Thyroid gland (tissue), 4 donors: ENCODE measurements at regions not wholly inside any gene's neighbourhood (a gene's known extent, or its start where the extent isn't known, plus 50 kb on each side); places are given as distances from the start of the nearest gene placed in this dataset.

Source experiments
- DNase-seq, 2 donors: peaks; one replicate each; pipeline ENCODE4 v3.0.0-alpha.2; 2019
- H3K27ac ChIP-seq, 3 donors: fragments of 200-600 bp; sonication (generic); 1 replicate in 2 of 3; 2 replicates in 1 of 3; pipeline ENCODE4 v1.5.1; 2016 to 2019; ENCODE audit warnings: mild to moderate bottlenecking in 1 of 3, moderate library complexity in 1 of 3
- H3K27me3 ChIP-seq: fragments of 200-600 bp; sonication (generic); one replicate; pipeline ENCODE4 v1.5.1; 2019
- H3K36me3 ChIP-seq, 2 donors: fragments of 200-600 bp; sonication (generic); one replicate each; pipeline ENCODE4 v1.5.1; 2016 to 2019
- H3K4me1 ChIP-seq, 2 donors: fragments of 200-600 bp; sonication (generic); one replicate each; pipeline ENCODE4 v1.5.1; 2017 to 2019
- H3K4me3 ChIP-seq, 3 donors: fragments of 200-600 bp; sonication (generic); replicated peaks in 1 of 3; 1 replicate in 2 of 3; 2 replicates in 1 of 3; pipeline ENCODE4 v1.5.1; 2016; ENCODE audit warnings: mild to moderate bottlenecking in 1 of 3
- H3K9me3 ChIP-seq: fragments of 200-600 bp; sonication (generic); one replicate; pipeline ENCODE4 v1.5.1; 2017
- CTCF ChIP-seq, 6 experiments: fragments of 200-600 bp in 3 of 6; fragments of 450-650 bp in 3 of 6; sonication (generic) in 3 of 6; IDR thresholded peaks; one replicate each; pipeline ENCODE4 v1.5.1; 2016 to 2019; ENCODE audit warnings: antibody characterized with exemption in 6 of 6, mild to moderate bottlenecking in 2 of 6, inconsistent platforms in 1 of 6, moderate library complexity in 1 of 6
- POLR2A ChIP-seq, 2 donors: fragments of 450-650 bp; IDR thresholded peaks; one replicate each; pipeline ENCODE4 v1.6.1; 2017; ENCODE audit warnings: antibody characterized with exemption in 2 of 2, mild to moderate bottlenecking in 2 of 2, moderate library complexity in 1 of 2
- WGBS, 2 donors: methylation state at CpG; one replicate each; pipeline ENCODE4 v1.1.5; 2017; 5-methylcytosine and 5-hydroxymethylcytosine counted together
- intact Hi-C: fragments of 100-400 bp; cut with DNase I; formaldehyde crosslinking; loops from one replicate; pipeline ENCODE4 v1.15.1; 2023

GRCh38 chrX:17939724-17940123 is 78.6 kb upstream of the RAI2 start:
- Histone ChIP-seq H3K4me1 (no peaks in the 10 kb centered on the region), H3K36me3 (no peaks in the 10 kb centered on the region), H3K27me3 (no peaks in the 10 kb centered on the region), H3K9me3 (no peaks in the 10 kb centered on the region), H3K4me3 (no peak overlapping the region), H3K27ac (no peak overlapping the region)
- intact Hi-C loops: no loop called here
- WGBS, 2 donors: 76 to 80% methylated on average over 2 of the region's 2 CpGs
- TF ChIP-seq CTCF (IDR thresholded peaks at IDR 0.05): no peak
- no peak for TF ChIP-seq POLR2A (IDR thresholded peaks at IDR 0.05)
- DNase-seq: peak in 1 of 2 donors; percentile 2

- Histone ChIP-seq H3K9me3 (no peaks in the 10 kb centered on the region), H3K4me1 (no peaks in the 10 kb centered on the region), H3K4me3 (no peak overlapping the region), H3K36me3 (no peaks in the 10 kb centered on the region), H3K27ac (no peak overlapping the region), H3K27me3 (no peaks in the 10 kb centered on the region)
- TF ChIP-seq CTCF (IDR thresholded peaks at IDR 0.05) (no peak), POLR2A (IDR thresholded peaks at IDR 0.05) (no peak)
- no peak for DNase-seq
- 72 to 89% methylated on average over 3 of the region's 3 CpGs for WGBS, 2 donors
- intact Hi-C loops: no loop called here
Measured at GRCh38 chrX:17933856-17934255, 72.8 kb upstream of the RAI2 start.

- no peaks in the 10 kb centered on the region for H3K36me3 ChIP-seq
- H3K4me1 ChIP-seq: no peaks in the 10 kb centered on the region
- no peaks in the 10 kb centered on the region for H3K9me3 ChIP-seq
- DNase-seq: no peak
- 85 to 91% methylated on average over 3 to 4 of the region's 4 CpGs for WGBS, 2 donors
- no peak overlapping the region for H3K4me3 ChIP-seq
- TF ChIP-seq POLR2A (IDR thresholded peaks at IDR 0.05) (no peak), CTCF (IDR thresholded peaks at IDR 0.05) (no peak)
- H3K27me3 ChIP-seq: no peaks in the 10 kb centered on the region
- intact Hi-C loops: no loop called here
- no peak overlapping the region for H3K27ac ChIP-seq
Measured at GRCh38 chrX:17932781-17933180, 71.7 kb upstream of the RAI2 start.

- Histone ChIP-seq H3K9me3 (no peaks in the 10 kb centered on the region), H3K36me3 (no peaks in the 10 kb centered on the region), H3K27ac (no peak overlapping the region), H3K4me1 (no peaks in the 10 kb centered on the region), H3K27me3 (no peaks in the 10 kb centered on the region), H3K4me3 (no peak overlapping the region)
- no peak for DNase-seq
- TF ChIP-seq POLR2A (IDR thresholded peaks at IDR 0.05) (no peak), CTCF (IDR thresholded peaks at IDR 0.05) (no peak)
- WGBS, 2 donors: 78 to 82% methylated on average over 7 of the region's 7 CpGs
- intact Hi-C loops: no loop called here
Measured at GRCh38 chrX:17931855-17932254, 70.8 kb upstream of the RAI2 start.

- no peak overlapping the region for H3K27ac ChIP-seq
- TF ChIP-seq POLR2A (IDR thresholded peaks at IDR 0.05) (no peak), CTCF (IDR thresholded peaks at IDR 0.05) (no peak)
- intact Hi-C loops: no loop called here
- WGBS, 2 donors: 69 to 73% methylated on average over 4 of the region's 4 CpGs
- no peaks in the 10 kb centered on the region for H3K9me3 ChIP-seq
- H3K27me3 ChIP-seq: no peaks in the 10 kb centered on the region
- H3K4me3 ChIP-seq: no peak overlapping the region
- DNase-seq: no peak
- H3K4me1 ChIP-seq: no peaks in the 10 kb centered on the region
- H3K36me3 ChIP-seq: no peaks in the 10 kb centered on the region
Measured at GRCh38 chrX:17930850-17931249, 69.8 kb upstream of the RAI2 start.
